OCI-LY7 (cell line): ENCODE measurements at regions not wholly inside any gene's neighbourhood (a gene's known extent, or its start where the extent isn't known, plus 50 kb on each side); places are given as distances from the start of the nearest gene placed in this dataset.

Experiments used
- BruUV-seq: library from RNA; stranded (reverse); fragments of 400-500 nt; replicated peaks from 2 replicates; lab custom pipeline; 2021; lab: Mats Ljungman, UMichigan
- CTCF ChIA-PET: fragments of 300-600 bp; sonication (Branson Sonifier 250); formaldehyde crosslinking; loops from one replicate; lab custom pipeline; 2022; ENCODE audit warnings: antibody characterized with exemption; ENCODE audit not compliant: unreplicated experiment; lab: Charles Lee
- POLR2A ChIA-PET: fragments of 300-600 bp; sonication (Branson Sonifier 250); formaldehyde crosslinking; loops from one replicate; lab custom pipeline; 2022; ENCODE audit warnings: antibody characterized with exemption; lab: Charles Lee
- DNase-seq: peaks from one replicate; pipeline ENCODE4 v3.0.0-alpha.2; 2015; ENCODE audit warnings: low spot score
- H2AFZ ChIP-seq: fragments of 200-600 bp; sonication (generic), shearing (Covaris generic); 2 replicates; pipeline ENCODE4 v1.6.1; 2014; ENCODE audit warnings: mild to moderate bottlenecking, antibody characterized with exemption, low read length, moderate library complexity
- H3K27ac ChIP-seq: fragments of 200-600 bp; sonication (generic); 2 replicates; pipeline ENCODE4 v1.5.1; 2014; ENCODE audit warnings: mixed run types, low read depth, mild to moderate bottlenecking, moderate library complexity, low read length, inconsistent platforms; ENCODE audit not compliant: poor library complexity, severe bottlenecking
- H3K36me3 ChIP-seq: fragments of 200-600 bp; sonication (generic); 2 replicates; pipeline ENCODE4 v1.6.1; 2014; ENCODE audit warnings: mild to moderate bottlenecking, antibody characterized with exemption, low read length, moderate library complexity, mixed read lengths; ENCODE audit not compliant: insufficient read depth
- H3K4me1 ChIP-seq: fragments of 200-600 bp; sonication (generic); 2 replicates; pipeline ENCODE4 v1.5.1; 2014; ENCODE audit warnings: mild to moderate bottlenecking, low read length; ENCODE audit not compliant: insufficient read depth, poor library complexity, severe bottlenecking
- H3K4me2 ChIP-seq: fragments of 200-600 bp; sonication (generic); 2 replicates; pipeline ENCODE4 v1.6.1; 2014; ENCODE audit warnings: mild to moderate bottlenecking, low read length
- H3K4me3 ChIP-seq: fragments of 200-600 bp; sonication (generic); 2 replicates; pipeline ENCODE4 v1.5.1; 2014; ENCODE audit warnings: mild to moderate bottlenecking, low read depth, low read length; ENCODE audit not compliant: poor library complexity, severe bottlenecking
- H3K79me2 ChIP-seq: fragments of 200-600 bp; sonication (generic); 2 replicates; pipeline ENCODE4 v1.6.1; 2016; ENCODE audit warnings: low read depth, mild to moderate bottlenecking, low read length, moderate library complexity, mixed read lengths; ENCODE audit not compliant: insufficient read depth
- H3K9me2 ChIP-seq: fragments of 200-600 bp; sonication (generic); 2 replicates; pipeline ENCODE4 v1.6.1; 2016; ENCODE audit warnings: mild to moderate bottlenecking, low read length, mixed read lengths; ENCODE audit not compliant: insufficient read depth
- H3K9me3 ChIP-seq: fragments of 200-600 bp; sonication (generic); 2 replicates; pipeline ENCODE4 v1.6.1; 2014; ENCODE audit warnings: mild to moderate bottlenecking, mixed run types, low read length, mixed read lengths
- H4K20me1 ChIP-seq: fragments of 200-600 bp; sonication (generic); 2 replicates; pipeline ENCODE4 v1.6.1; 2014; ENCODE audit warnings: mild to moderate bottlenecking, antibody characterized with exemption, low read length, moderate library complexity, mixed read lengths; ENCODE audit not compliant: insufficient read depth
- EZH2phosphoT487 ChIP-seq: fragments of 200-600 bp; sonication (generic); IDR thresholded peaks from 2 replicates; pipeline ENCODE4 v1.6.1; 2018; ENCODE audit warnings: low read depth, borderline replicate concordance, mild to moderate bottlenecking, mixed run types, antibody characterized with exemption, low read length, moderate library complexity, mixed read lengths
- intact Hi-C: fragments of 100-400 bp; cut with micrococcal nuclease; formaldehyde crosslinking; loops from one replicate; pipeline ENCODE4 v1.10.0; 2022; ENCODE audit not compliant: unreplicated experiment
- TF ChIP-seq, protein P1 (sequence below): fragments of 200-600 bp; sonication (generic); conservative IDR thresholded peaks from 2 replicates; pipeline ENCODE4 v1.5.1; 2014; ENCODE audit warnings: mild to moderate bottlenecking, antibody characterized with exemption, low read length, moderate library complexity, mixed read lengths

DNA sequence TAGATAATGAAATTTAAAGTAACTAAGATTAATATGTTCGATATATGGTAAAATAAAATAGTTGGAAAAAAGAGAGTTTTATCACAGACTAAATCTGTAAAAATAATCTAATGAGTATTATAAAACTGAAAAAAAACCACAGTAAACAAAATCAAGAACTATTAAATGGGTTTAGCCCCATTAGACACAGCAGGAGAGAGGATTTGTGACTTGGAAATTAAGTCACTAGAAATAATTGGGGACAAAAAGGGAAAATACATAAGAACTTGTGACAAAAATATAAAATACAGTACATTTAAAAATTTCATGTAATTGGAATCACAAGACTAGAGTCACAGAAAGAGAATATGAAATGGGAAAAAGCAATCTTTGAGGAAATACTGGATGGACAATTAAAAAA, 1114.6 kb upstream of the KLHL29 start:
- Histone ChIP-seq H3K4me2 (no peak overlapping the region), H4K20me1 (no peaks in the 10 kb centered on the region), H2AFZ (no peak overlapping the region), H3K36me3 (no peaks in the 10 kb centered on the region), H3K79me2 (no peaks in the 10 kb centered on the region), H3K27ac (no peak overlapping the region), H3K9me3 (no peaks in the 10 kb centered on the region), H3K4me1 (no peaks in the 10 kb centered on the region), H3K4me3 (no peak overlapping the region), H3K9me2 (no peaks in the 10 kb centered on the region)
- TF ChIP-seq, protein P1, sequence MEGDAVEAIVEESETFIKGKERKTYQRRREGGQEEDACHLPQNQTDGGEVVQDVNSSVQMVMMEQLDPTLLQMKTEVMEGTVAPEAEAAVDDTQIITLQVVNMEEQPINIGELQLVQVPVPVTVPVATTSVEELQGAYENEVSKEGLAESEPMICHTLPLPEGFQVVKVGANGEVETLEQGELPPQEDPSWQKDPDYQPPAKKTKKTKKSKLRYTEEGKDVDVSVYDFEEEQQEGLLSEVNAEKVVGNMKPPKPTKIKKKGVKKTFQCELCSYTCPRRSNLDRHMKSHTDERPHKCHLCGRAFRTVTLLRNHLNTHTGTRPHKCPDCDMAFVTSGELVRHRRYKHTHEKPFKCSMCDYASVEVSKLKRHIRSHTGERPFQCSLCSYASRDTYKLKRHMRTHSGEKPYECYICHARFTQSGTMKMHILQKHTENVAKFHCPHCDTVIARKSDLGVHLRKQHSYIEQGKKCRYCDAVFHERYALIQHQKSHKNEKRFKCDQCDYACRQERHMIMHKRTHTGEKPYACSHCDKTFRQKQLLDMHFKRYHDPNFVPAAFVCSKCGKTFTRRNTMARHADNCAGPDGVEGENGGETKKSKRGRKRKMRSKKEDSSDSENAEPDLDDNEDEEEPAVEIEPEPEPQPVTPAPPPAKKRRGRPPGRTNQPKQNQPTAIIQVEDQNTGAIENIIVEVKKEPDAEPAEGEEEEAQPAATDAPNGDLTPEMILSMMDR: no peak
- TF ChIP-seq EZH2phosphoT487: no peak
- DNase-seq: no peak
- no TSS peak for BruUV-seq
- intact Hi-C loops: no loop called here
- ChIA-PET POLR2A (no interaction called here), CTCF (no interaction called here)

DNA sequence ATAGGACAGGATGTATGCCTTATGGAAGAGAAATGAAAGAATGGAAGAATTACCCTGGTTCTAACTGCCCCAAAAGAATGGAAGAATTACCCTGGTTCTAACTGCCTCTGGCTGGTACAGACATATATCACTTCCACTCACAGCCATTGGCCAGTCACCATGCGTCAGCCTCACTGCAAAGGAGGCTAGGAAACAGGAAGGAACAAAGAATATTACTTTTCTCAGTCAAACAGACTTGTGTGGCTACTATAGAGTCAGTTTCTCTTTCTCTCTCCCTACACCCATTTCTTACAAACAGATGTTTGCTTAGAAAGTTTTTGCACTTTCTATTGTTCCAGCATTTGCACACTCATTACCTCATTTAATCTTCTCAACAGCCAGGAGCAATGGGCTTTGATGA, 1111.1 kb upstream of the KLHL29 start:
- no TSS peak for BruUV-seq
- Histone ChIP-seq H3K9me2 (no peaks in the 10 kb centered on the region), H3K4me2 (no peak overlapping the region), H3K9me3 (no peaks in the 10 kb centered on the region), H3K4me3 (no peak overlapping the region), H4K20me1 (no peaks in the 10 kb centered on the region), H2AFZ (no peak overlapping the region), H3K79me2 (no peaks in the 10 kb centered on the region), H3K27ac (no peak overlapping the region), H3K36me3 (no peaks in the 10 kb centered on the region), H3K4me1 (peaks cover 7% of the 10 kb centered on the region)
- DNase-seq: no peak
- POLR2A ChIA-PET: interaction anchor here (0.6 kb wide), 1 partner anchor 1157 kb away, joined by 5 read pairs; no protein-coding TSS in a partner anchor
- CTCF ChIA-PET: no interaction called here
- TF ChIP-seq, protein P1: no peak
- no peak for TF ChIP-seq EZH2phosphoT487
- intact Hi-C loops: no loop called here

GRCh38 chr2:22274661-22275060, 1110.3 kb upstream of the KLHL29 start:
- POLR2A ChIA-PET: no interaction called here
- Histone ChIP-seq H3K27ac (no peak overlapping the region), H3K36me3 (no peaks in the 10 kb centered on the region), H3K79me2 (no peaks in the 10 kb centered on the region), H2AFZ (no peak overlapping the region), H3K4me3 (no peak overlapping the region), H3K4me2 (no peak overlapping the region), H3K9me3 (no peaks in the 10 kb centered on the region), H4K20me1 (no peaks in the 10 kb centered on the region), H3K9me2 (no peaks in the 10 kb centered on the region), H3K4me1 (peaks cover 7% of the 10 kb centered on the region)
- no TSS peak for BruUV-seq
- CTCF ChIA-PET: no interaction called here
- intact Hi-C loops: no loop called here
- DNase-seq: no peak
- TF ChIP-seq, protein P1: no peak
- no peak for TF ChIP-seq EZH2phosphoT487
